B cell (primary cell): ENCODE measurements at regions not wholly inside any gene's neighbourhood (a gene's known extent, or its start where the extent isn't known, plus 50 kb on each side); places are given as distances from the start of the nearest gene placed in this dataset.

Source experiments
- EZH2 ChIP-seq: IDR thresholded peaks from 2 replicates; pipeline ENCODE4 v1.6.1; 2012; ENCODE audit warnings: borderline replicate concordance, low read depth, mild to moderate bottlenecking, moderate library complexity, low read length; ENCODE audit not compliant: insufficient read depth, poor library complexity, severe bottlenecking
- TF ChIP-seq, protein P1 (sequence below): fragments of 200-600 bp; IDR thresholded peaks from one replicate; pipeline ENCODE4 v1.8.0; 2022; ENCODE audit warnings: antibody characterized with exemption, mild to moderate bottlenecking

DNA sequence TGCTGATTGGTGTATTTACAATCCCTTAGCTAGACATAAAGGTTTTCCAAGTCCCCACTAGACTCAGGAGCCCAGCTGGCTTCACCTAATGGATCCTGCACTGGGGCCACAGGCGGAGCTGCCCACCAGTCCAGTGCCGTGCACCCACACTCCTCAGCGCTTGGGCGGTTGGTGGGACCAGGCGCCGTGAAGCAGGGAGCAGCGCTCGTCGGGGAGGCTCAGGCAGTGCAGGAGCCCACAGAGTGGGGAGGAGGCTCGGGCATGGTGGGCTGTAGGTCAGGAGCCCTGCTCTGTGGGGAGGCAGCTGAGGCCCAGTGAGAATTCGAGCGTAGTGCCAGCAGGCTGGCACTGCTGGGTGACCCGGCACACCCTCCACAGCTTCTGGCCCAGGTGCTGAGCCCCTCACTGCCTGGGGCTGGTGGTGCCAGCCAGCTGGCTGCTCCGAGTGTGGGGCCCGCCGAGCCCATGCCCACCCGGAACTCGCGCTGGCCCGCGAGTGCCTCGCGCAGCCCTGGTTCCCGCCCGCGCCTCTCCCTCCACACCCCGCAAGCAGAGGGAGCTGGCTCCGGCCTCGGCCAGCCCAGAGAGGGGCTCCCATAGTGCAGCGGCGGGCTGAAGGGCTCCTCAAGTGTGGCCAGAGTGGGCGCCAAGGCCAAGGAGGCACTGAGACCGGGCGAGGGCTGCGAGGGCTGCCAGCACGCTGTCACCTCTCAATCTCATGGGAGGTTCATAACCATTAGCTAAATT lies 475.6 kb upstream of the DCC start:
- TF ChIP-seq, protein P1, sequence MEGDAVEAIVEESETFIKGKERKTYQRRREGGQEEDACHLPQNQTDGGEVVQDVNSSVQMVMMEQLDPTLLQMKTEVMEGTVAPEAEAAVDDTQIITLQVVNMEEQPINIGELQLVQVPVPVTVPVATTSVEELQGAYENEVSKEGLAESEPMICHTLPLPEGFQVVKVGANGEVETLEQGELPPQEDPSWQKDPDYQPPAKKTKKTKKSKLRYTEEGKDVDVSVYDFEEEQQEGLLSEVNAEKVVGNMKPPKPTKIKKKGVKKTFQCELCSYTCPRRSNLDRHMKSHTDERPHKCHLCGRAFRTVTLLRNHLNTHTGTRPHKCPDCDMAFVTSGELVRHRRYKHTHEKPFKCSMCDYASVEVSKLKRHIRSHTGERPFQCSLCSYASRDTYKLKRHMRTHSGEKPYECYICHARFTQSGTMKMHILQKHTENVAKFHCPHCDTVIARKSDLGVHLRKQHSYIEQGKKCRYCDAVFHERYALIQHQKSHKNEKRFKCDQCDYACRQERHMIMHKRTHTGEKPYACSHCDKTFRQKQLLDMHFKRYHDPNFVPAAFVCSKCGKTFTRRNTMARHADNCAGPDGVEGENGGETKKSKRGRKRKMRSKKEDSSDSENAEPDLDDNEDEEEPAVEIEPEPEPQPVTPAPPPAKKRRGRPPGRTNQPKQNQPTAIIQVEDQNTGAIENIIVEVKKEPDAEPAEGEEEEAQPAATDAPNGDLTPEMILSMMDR = no peak
- TF ChIP-seq EZH2 = no peak
